ENCODE measurements at regions not wholly inside any gene's neighbourhood (a gene's known extent, or its start where the extent isn't known, plus 50 kb on each side); places are given as distances from the start of the nearest gene placed in this dataset.

DNA sequence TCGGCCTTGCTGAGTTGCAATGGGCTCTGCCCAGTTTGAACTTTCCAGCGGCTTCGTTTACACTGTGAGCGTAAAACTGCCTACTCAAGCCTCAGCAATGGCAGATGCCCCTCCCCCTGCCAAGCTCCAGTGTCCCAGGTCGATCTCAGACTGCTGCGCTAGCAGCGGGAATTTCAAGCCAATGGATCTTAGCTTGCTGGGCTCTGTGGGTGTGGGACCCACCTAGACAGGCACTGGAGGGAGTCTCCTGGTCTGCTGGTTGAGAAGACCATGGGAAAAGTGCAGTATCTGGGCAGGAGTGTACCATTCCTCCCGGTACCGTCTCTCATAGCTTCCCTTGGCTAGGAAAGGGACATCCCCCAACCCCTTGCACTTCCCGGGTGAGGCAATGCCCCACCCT is 88.2 kb downstream of the KLHL28 start:
- ATAC-seq (no peak), DNase-seq (no peak)
- no peak overlapping the region for H3K4me3 ChIP-seq
- H3K36me3 ChIP-seq, result no peaks in the 10 kb centered on the region
- TF ChIP-seq, protein P1, sequence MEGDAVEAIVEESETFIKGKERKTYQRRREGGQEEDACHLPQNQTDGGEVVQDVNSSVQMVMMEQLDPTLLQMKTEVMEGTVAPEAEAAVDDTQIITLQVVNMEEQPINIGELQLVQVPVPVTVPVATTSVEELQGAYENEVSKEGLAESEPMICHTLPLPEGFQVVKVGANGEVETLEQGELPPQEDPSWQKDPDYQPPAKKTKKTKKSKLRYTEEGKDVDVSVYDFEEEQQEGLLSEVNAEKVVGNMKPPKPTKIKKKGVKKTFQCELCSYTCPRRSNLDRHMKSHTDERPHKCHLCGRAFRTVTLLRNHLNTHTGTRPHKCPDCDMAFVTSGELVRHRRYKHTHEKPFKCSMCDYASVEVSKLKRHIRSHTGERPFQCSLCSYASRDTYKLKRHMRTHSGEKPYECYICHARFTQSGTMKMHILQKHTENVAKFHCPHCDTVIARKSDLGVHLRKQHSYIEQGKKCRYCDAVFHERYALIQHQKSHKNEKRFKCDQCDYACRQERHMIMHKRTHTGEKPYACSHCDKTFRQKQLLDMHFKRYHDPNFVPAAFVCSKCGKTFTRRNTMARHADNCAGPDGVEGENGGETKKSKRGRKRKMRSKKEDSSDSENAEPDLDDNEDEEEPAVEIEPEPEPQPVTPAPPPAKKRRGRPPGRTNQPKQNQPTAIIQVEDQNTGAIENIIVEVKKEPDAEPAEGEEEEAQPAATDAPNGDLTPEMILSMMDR (IDR thresholded peaks at IDR 0.05), result no peak
- H3K9me3 ChIP-seq, result peaks cover 6% of the 10 kb centered on the region
- peaks cover 6% of the 10 kb centered on the region for H3K27me3 ChIP-seq (ENCODE audit: low read depth)
- no peak overlapping the region for H3K27ac ChIP-seq
- H3K4me1 ChIP-seq, result no peaks in the 10 kb centered on the region
- intact Hi-C loops (cut with DNase I), result no loop called here

- DNase-seq, result no peak
- no peak for ATAC-seq
- intact Hi-C loops (cut with DNase I), result no loop called here
Observed at GRCh38 chr14:44866770-44867169, 95.0 kb downstream of the KLHL28 start.

GRCh38 chr14:44866322-44866721 is 95.4 kb downstream of the KLHL28 start:
- H3K27me3 ChIP-seq (ENCODE audit: low read depth), result no peaks in the 10 kb centered on the region
- TF ChIP-seq, protein P1 (IDR thresholded peaks at IDR 0.05), result no peak
- no peaks in the 10 kb centered on the region for H3K4me1 ChIP-seq
- H3K9me3 ChIP-seq, result peaks cover 6% of the 10 kb centered on the region
- intact Hi-C loops (cut with DNase I), result no loop called here
- H3K4me3 ChIP-seq, result no peak overlapping the region
- no peak overlapping the region for H3K27ac ChIP-seq
- H3K36me3 ChIP-seq, result no peaks in the 10 kb centered on the region
- ATAC-seq, result peak in 1 of 2 donors; percentile 14
- DNase-seq, result no peak

More at GRCh38 chr14:44866770-44867169, 95.0 kb downstream of the KLHL28 start:
- no peak overlapping the region for H3K27ac ChIP-seq
- no peaks in the 10 kb centered on the region for H3K27me3 ChIP-seq (ENCODE audit: low read depth)
- H3K4me3 ChIP-seq, result no peak overlapping the region
- TF ChIP-seq, protein P1 (IDR thresholded peaks at IDR 0.05), result no peak
- no peaks in the 10 kb centered on the region for H3K36me3 ChIP-seq
- H3K9me3 ChIP-seq, result peaks cover 6% of the 10 kb centered on the region
- H3K4me1 ChIP-seq, result no peaks in the 10 kb centered on the region

DNA sequence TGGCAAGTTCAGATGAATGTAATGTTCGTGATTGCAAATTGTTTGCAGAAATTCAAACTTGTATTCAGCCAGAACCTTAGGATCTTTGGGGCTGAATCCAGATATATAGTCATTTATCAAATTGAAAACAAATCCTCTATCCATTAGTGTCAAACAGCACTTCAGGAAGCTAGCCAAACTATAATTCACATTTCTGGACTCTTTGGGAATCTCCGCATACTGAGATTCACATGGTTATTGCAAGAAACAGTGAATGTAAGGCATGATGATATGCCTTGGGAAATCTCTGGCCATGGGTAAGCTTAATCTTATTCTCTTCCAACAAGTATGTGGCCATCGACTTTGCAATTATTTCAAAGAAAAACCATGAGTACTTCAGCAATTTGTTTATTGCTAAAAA is 98.5 kb downstream of the KLHL28 start:
- H3K27ac ChIP-seq, result no peak overlapping the region
- ATAC-seq (no peak), DNase-seq (no peak)
- H3K4me3 ChIP-seq, result no peak overlapping the region
- intact Hi-C loops (cut with DNase I), result no loop called here
- no peaks in the 10 kb centered on the region for H3K9me3 ChIP-seq
- H3K27me3 ChIP-seq (ENCODE audit: low read depth), result no peaks in the 10 kb centered on the region
- no peaks in the 10 kb centered on the region for H3K36me3 ChIP-seq
- TF ChIP-seq, protein P1 (IDR thresholded peaks at IDR 0.05), result no peak
- H3K4me1 ChIP-seq, result no peaks in the 10 kb centered on the region

- no peak overlapping the region for H3K27ac ChIP-seq
- no peaks in the 10 kb centered on the region for H3K9me3 ChIP-seq
- no peaks in the 10 kb centered on the region for H3K27me3 ChIP-seq (ENCODE audit: low read depth)
- DNase-seq, result no peak
- TF ChIP-seq, protein P1 (IDR thresholded peaks at IDR 0.05), result no peak
- intact Hi-C loops (cut with DNase I), result no loop called here
- no peaks in the 10 kb centered on the region for H3K4me1 ChIP-seq
- ATAC-seq, result no peak
- H3K36me3 ChIP-seq, result no peaks in the 10 kb centered on the region
- no peak overlapping the region for H3K4me3 ChIP-seq
Observed at GRCh38 chr14:44854114-44854513, 107.6 kb downstream of the KLHL28 start.

All from lower lobe of right lung (tissue), 2 donors.